GM18499 (cell line): ENCODE measurements at regions not wholly inside any gene's neighbourhood (a gene's known extent, or its start where the extent isn't known, plus 50 kb on each side); places are given as distances from the start of the nearest gene placed in this dataset.

Experiments used
- ATAC-seq: cut with Tn5 transposase; IDR thresholded peaks from one replicate; pipeline ENCODE4 v1.9.1; 2021; ENCODE audit warnings: moderate number of reproducible peaks; ENCODE audit not compliant: insufficient read depth, unreplicated experiment

DNA sequence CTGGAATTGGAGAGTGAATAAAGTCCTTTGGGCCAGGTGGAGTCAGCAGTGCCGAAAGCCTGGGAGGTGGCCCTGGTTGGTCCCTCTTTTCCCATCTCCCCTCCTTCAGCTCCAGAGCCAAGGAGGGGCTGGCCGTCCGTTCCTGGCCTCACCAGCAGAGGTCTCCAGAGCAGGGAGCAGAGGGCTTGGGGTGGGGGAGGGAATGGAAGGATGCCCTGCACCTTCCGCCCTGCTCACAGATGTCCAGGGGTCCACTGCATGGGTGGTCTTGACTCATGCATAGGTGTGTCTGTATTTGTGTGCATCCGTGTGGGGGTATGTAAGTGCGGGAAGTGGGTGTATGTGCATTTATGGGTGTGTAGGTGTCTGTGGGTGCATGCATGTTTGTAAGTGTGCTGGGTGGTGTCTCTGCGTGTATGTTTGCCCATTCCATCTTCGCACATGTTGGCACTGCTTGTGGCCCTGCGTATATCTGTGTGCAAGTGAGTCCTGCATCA lies 201.8 kb downstream of the ZFP36L2 start:
- ATAC-seq, result no peak

DNA sequence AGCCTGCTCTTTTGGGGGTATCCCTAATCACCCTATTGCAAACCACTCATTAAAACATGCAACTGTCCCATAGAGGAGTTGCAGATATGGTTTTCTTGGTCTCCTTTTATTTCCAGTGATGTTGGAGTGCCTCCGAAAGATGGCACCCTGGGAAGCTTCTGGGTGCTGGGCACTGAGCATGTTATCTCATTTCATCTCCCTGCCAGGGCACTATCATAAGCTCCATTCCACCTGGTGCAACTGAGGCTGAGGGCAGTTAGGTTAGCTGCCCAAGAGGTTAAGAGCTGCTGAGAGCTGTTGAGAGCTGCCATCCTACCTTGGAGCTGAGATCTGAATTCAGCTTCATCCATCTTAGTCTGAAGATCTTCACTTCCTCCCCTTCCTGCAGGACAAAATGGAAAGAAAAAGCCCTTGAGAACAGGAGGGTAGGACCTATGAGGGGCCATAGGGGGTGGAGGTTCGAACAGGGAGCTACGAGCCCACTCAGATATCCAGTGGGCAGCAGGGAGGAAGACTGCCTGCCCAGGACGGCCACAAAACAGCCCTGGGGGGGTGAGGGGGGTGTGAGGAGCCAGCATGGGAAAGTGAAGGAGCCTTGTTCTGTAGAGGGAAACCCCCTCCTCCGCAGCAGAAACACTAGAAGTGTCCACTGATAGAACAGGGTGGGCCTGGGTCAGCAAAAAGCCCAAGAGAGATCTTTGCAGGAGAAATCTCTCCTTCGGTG lies 202.5 kb downstream of the ZFP36L2 start:
- ATAC-seq, result no peak

DNA sequence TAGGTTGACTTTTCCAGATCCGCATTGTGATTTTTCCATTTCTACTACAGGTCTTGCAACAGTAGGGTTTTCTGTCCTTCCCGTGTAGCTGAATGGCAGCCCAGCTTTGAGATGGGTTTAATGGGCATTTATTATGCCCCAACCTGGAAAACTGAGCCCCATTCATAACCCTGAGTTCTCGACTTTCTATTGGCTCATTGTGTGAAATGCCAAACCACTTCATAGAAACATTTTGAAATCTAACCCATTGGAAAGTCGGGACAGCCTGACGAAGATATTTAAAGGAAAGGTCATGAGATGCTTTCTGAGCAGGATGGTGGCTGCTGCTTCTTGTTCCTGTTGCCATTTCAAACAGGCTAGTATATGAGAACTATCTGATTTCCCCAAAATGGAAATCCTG lies 203.5 kb downstream of the ZFP36L2 start:
- ATAC-seq, result no peak

DNA sequence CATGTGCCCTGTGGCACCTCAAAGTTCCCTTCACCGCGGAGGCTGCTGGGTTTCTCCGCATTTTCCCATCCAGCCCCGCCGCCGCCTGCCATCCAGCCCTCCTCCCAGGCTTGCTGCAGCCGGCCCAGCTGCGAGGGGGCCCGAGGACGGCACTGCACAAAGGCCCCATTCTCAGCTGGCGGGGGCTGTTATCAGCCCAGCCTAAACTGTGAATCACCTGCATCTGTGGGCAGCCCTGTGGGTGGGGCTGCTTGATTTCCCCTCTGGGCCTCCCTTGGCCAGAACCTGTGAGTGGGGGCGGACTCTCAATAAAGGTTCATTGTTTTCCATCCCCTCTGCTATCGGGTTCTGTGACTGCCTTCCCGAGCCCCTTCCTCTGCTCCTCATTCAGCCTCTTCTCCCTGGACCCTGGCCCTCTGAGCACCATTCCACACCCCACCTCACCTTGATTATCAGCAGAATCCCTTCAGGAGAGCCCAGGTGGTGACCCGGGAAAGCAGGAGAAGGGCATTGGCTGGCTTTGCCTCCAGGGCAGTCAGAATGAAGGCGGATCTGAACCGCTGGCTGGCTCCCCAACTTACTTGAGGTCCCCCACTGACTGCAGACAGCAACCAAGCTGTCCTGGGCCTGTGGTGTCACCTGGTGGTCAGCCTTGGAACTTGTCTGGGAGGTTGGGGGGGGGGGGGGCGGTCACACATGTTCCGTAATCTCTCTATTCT lies 204.5 kb downstream of the ZFP36L2 start:
- no peak for ATAC-seq

DNA sequence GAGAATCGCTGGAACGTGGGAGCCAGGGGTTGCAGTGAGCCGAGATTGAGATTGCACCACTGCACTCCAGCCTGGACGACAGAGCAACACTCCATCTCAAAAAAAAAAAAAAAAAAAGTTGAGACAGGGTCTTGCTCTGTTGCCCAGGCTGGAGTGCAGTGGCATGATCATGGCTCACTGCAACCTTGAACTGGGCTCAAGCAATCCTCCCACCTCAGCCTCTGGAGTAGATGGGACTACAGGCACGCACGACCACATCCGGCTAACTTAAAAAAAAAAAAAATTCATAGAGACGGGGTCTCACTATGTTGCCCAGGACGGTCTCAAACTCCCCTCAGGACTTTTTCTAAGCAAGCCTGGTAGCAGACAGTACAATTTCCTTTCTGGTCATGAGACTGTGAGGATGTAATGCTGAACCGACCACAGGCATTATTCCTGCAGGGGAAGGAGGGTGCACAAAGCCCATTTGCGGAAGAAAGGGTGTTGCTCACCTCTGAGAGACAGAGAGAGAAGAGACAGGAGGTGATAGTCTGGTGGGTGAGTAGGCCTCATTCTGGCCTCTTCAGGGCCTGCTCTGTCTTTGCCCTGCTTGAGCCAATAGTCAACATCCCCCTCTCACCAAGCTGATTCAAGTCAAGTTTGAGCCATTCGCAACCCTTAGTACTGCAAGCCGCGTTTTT lies 205.3 kb downstream of the ZFP36L2 start:
- no peak for ATAC-seq

DNA sequence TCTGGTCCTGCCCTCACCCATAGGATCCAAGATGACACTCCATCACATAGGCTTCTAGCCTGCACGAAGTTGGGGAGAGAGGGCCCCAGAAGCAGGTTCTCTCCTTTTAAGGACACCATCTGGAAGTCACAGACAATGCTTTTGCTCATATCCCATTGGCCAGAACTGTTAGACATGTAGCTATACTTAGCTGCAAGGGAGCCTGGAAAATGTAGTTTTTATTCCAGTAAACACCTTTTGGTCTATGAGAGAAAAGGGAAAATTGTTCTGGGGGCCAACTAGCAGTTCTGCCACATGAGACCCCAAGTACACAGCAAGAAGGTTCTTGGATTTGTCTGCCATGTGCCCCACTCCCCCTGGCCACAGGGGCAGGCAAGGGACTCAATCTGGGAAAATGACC lies 206.1 kb downstream of the ZFP36L2 start:
- no peak for ATAC-seq

DNA sequence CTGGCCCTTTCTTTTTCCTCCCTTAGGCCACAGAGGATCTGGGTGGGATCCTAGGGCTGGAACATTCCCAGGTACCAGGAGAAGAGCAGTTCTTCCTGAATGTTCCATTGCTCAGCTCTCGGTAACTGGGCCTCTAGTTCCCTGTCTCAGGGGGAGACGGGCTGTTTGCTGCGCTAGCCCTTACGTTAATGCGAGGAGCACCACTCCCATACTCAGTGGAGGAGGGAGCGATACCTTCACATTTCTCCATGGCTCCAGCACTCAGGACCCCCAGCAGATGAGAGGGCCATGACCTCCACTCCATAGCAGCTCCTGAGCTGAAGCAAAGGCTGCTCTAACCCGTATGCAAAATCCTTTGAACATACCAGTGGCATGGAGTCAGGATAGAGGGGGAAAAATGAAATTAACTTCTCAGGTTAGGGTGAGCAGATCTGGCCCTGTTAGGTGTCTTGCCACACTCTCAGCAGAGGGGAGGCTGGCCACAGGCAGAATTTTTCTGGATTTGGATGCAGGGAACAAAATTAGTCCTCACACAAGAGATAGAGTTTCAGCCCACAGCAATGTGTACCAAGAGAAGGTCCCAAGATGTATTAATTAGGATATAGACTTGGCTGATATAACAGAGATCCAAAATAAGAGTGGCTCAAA lies 206.7 kb downstream of the ZFP36L2 start:
- ATAC-seq, result no peak

DNA sequence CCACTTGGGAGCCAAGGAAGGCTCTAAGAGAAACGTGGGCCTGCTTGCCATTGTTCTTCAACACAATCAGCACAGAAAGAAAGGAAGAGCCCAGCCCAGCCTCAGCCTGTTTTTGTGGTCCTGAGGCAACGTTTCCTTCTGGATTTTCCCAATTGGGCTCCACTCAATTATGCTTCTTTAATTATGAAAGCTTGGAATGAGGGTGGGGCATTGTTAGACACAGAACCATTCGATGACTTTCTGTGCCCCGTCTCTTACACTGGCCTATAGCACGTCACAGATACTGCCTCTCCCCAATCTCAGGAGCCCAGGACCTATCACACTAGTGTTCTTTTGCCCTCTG lies 207.4 kb downstream of the ZFP36L2 start:
- no peak for ATAC-seq

DNA sequence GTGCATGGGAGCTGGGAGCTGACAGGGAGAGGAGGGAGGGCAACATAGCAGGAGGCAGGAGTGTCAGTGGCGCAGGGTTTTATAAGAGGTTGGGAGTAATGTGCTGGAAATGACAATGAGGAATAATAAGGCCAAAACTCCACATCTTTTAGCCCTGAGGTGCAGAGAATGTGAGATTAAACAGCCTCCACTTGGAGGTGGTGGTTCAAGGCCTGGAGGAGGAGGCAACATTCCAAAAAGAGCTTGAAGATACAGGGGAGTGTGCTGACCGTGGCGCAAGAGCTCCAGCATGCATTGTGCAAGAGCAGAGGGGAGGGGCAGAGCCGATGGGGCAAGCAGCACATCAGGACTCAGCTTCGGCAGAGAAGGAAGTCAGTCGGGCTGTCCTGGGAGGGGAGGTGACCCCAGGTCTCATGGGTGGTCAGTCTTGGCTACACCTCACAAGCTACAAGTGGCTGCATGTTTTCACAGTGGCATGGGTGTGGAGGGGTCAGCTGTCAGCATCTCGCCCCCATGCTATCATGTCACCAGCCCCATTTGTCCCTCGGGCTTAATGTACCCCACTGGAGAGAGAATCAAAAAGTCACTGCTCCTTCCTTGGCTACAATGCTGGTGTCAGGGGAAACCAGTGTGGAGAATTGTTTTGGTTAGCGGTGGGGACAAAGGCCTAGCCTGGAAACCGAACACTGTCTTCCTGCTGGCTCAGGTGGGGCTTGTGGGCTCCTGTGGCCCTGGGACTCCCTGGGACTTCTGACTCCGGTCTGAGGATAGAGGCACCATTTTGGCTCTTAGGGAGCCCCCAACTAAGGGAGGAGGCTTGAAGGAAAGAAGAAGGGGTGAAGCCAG lies 208.0 kb downstream of the ZFP36L2 start:
- no peak for ATAC-seq

DNA sequence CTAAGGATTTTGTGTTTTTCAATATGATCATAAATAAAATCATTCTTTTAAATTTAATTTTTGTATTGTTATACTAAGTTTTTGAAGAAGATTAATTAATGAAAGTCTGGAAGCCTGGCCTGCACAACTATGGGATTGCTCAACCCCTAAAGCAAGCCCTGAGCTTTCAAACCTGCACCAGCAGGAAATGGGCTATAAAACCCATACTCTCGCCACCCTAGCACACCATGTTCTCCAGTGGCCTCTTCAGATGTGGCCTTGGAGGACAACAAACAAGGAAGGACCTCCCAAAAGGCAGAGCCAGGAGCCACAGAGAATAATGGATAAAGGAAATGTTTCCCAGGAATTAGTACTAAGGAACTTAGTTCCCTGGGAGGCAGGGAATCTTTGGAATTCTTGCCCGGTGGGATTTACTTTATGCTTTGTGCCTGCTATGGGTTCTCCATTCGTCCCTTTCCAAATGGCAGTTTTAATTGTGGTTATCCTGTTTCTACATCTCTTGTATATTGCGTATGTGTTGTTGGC lies 212.5 kb downstream of the ZFP36L2 start:
- ATAC-seq, result no peak

DNA sequence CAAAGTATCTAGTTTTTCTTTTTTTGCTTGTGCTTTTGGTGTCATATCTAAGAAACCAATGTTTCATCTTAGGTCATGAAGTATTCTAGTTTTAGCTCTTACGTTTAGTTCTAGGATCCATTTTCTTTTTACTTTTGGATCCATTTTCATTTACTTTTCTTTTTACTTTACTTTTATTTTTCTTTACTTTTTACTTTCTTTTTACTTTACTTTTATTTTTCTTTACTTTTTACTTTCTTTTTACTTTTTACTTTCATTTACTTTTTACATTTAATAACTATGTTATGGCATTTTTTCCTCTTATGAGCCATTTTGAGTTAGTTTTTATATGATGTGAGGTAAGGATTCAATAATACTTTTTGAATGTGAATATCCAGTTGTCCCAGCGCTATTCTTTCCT lies 213.4 kb downstream of the ZFP36L2 start:
- no peak for ATAC-seq

DNA sequence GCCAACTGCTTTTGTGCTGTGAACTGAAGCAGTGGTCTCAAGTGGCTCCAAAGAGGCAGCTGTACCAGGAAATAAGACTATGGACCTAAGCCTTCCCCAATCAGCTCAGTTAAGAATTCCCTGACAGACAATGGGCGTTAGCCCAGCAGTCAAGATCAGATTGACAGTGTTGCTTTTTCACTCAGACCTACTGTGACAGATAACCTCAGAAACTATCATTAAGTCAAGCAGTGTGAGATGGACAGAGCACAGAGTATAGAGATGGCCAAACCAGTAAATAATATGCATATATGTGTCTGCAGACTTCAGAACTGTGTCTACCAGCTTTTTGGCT lies 215.3 kb downstream of the ZFP36L2 start:
- no peak for ATAC-seq

DNA sequence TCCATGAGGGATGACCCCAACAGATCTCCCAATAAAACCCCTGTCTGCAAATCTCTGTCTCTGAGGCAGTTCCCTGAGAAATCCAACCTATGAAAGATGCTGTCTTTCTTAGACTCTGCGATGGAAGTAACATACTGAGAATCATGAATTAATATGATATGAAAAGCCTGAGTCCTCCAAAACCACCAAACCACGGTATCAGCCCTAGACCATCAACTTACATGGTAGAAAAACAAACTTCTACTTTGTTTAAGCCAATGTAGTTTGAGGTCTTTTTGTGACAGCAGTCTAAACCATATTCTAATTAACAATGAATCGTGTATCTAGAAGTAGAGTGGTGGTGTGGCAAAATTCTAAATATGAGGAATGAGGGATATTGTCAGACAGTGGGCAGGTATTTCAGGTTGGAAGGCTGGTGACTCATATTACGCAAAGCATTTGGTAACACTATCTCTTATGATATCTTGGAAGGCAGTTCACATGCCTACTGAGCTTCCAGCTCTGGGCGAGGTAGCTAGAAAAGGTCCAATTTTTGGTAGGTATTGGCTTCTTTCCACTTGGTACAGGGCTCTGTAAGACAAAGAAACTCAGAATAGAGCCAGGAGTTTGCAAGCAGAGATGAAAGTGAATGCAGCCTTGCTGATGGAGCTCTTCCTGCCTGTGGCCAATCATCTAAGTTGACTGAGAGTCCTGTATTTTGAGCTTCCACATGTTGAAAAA lies 215.8 kb downstream of the ZFP36L2 start:
- ATAC-seq, result no peak

DNA sequence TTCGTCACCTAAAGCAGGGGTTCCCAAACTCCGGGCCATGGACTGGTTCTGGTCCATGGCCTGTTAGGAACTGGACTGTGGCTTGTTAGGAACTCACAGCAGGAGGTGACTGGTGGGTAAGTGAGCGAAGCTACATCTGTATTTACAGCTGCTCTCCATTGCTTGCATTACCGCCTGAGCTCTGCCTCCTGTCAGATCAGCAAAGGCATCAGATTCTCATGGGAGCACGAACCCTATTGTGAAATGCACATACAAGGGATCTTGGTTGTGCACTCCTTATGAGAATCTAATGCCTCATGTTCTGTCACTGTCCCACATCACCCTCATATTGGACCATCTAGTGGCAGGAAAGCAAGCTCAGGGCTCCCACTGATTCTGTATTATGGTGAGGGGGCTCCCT lies 217.0 kb downstream of the ZFP36L2 start:
- no peak for ATAC-seq

DNA sequence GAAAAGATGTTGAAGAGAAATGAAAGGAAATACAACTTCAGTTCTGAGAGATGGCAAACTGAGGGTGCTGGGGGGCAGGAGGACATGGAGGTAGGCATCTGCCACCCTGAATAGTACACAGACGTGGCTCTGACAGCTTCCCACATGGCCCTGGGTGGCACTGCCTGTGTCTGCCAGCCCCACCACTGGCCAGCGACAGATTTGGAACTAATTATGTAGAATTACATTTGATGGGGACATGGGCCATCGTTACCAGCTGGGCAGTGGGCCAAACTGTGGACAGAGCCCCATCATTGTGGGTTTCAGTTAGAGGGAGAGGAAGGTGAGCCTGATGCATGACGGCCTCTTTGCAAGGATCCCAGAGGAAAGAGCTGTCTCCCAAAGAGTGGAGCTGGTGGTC lies 216.0 kb upstream of the HAAO start:
- no peak for ATAC-seq

DNA sequence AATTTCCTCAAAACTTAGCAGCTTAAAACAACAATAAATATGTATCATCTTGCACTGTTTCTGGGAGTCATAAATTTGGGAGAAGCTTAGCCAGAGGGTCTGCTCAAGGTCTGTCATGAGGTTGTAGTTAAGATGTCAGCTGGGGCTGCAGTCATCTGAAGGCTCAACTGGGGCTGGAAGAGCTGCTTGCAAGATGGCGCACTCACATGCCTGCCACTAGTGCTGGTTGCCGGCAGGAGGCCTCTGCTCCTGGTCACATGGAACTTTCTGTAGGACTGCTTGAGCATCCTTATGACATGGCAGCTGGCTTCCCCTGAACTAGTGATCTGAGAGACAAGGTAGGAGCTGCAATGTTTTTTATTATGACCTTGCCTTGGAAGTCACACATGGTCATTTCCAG lies 215.5 kb upstream of the HAAO start:
- ATAC-seq, result no peak

DNA sequence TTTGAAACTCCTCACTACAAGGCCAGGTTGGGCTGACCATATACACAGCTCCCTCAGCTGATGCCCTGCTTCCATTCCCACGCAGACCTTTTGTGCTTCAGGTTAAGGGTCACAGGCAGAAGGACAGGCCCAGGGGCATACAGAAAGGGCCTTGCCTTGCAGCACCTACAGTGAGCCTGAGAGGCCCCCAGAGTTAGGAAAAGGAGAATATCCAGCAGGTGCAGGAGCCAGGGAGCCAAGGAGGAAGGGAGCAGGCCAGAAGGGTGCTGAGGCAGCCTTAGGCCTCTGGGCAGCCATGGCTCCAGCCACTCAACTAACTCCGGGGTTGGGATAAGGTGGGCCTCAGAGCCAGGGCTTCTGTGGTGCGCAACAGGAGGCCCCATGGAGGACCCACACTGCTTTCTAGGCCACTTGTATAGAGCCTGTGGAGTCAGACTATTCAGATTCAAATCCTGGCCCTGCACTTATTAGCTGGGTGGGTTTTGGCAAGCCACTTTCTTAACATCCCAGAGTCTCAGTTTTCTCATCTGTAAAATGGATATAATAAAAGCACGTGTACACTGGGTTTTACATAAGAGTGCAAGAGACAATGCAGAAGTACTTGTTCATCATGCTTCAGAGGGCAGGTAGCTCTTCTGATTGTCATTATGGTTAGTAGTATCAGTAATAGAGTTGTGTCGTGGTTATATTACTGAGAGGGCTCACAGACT lies 214.6 kb upstream of the HAAO start:
- ATAC-seq, result no peak

DNA sequence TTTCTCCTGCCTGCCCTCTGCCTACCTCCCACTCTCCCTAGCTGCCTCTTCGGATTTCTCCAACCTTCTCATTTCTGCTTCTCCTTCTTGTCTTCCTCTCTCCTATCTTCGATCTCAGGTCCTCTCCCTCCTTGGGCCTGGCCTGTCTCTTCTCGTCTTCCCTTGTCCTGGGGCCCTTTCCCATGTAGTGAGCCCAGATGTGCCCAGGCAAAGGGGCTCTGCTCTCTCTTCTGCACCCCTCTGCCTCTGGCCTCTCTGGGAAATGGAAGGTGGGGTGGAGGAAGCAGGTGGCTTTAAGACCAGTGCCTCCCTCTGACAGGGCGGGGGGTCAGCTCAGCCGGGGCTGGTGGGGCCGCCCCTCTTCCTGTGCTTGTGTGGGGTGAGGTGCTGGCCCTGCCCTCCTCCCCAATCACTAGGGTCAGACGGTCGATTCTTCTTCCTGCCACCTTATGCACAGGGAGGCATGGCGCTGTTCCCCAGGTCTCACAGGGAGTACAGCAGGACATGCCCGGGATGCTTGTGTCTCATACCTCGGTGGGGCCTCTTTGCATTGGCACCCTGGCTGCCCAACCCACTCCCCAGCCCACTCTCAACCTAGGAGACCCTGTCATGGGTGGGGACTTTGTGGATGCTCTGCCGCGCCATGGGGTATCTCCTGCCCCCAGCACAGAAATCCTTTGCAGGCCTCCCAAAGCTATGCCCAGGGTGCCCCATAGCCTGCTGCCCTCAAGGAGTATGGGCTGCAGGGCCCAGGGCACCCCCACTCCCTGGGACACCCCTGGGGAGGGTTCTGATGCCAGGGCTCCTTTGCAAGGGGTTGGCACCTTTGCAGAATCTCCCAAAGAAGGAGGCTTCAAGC lies 213.8 kb upstream of the HAAO start:
- no peak for ATAC-seq
